Panc1 (cell line): ENCODE measurements at regions not wholly inside any gene's neighbourhood (a gene's known extent, or its start where the extent isn't known, plus 50 kb on each side); places are given as distances from the start of the nearest gene placed in this dataset.

Experiments used
- ATAC-seq: fragments of 200-7000 bp; cut with Tn5 transposase; 2 replicates; pipeline ENCODE4 v1.9.1; 2020; ENCODE audit warnings: mild to moderate bottlenecking, moderate library complexity
- BruUV-seq: library from RNA; stranded (reverse); fragments of 400-500 nt; replicated peaks from 2 replicates; lab custom pipeline; 2021; lab: Mats Ljungman, UMichigan
- CTCF ChIA-PET: fragments of 300-600 bp; sonication (Branson Sonifier 250); formaldehyde crosslinking; loops from one replicate; lab custom pipeline; 2022; ENCODE audit warnings: antibody characterized with exemption; lab: Charles Lee
- POLR2A ChIA-PET: fragments of 300-600 bp; sonication (Branson Sonifier 250); formaldehyde crosslinking; loops from one replicate; lab custom pipeline; 2022; ENCODE audit warnings: antibody characterized with exemption; lab: Charles Lee
- DNase-seq: peaks from one replicate; pipeline ENCODE4 v3.0.0-alpha.2; 2010; ENCODE audit warnings: low read depth, low spot score
- H3K27ac ChIP-seq: 2 replicates; pipeline ENCODE4 v1.5.1; 2011; ENCODE audit warnings: mild to moderate bottlenecking, low read length, inconsistent platforms
- H3K27me3 ChIP-seq: fragments of 200-500 bp; sonication (Bioruptor generic); 2 replicates; pipeline ENCODE4 v1.6.0; 2014; ENCODE audit warnings: low read length, inconsistent platforms; ENCODE audit not compliant: control insufficient read depth, insufficient read depth
- H3K36me3 ChIP-seq: fragments of 200-500 bp; sonication (Bioruptor generic); 2 replicates; pipeline ENCODE4 v1.5.1; 2014; ENCODE audit warnings: inconsistent platforms, mild to moderate bottlenecking, low read length, moderate library complexity; ENCODE audit not compliant: control insufficient read depth, insufficient read depth
- H3K4me1 ChIP-seq: 2 replicates; pipeline ENCODE4 v1.5.1; 2011; ENCODE audit warnings: inconsistent platforms, mild to moderate bottlenecking, low read length, moderate library complexity; ENCODE audit not compliant: control insufficient read depth, insufficient read depth
- H3K4me3 ChIP-seq, 2 experiments: 2 replicates each; pipeline ENCODE4 v1.5.1; 2011 to 2012; ENCODE audit warnings: low read depth in 2 of 2, low read length in 2 of 2, mild to moderate bottlenecking in 2 of 2, inconsistent platforms in 1 of 2, moderate library complexity in 1 of 2
- H3K9me3 ChIP-seq: fragments of 200-500 bp; sonication (Bioruptor generic); 2 replicates; pipeline ENCODE4 v1.5.1; 2014; ENCODE audit warnings: low read depth, mild to moderate bottlenecking, inconsistent platforms, low read length, moderate library complexity; ENCODE audit not compliant: control insufficient read depth, insufficient read depth
- POLR2AphosphoS5 ChIP-seq: IDR thresholded peaks from 2 replicates; pipeline ENCODE4 v1.6.1; 2012; ENCODE audit warnings: mild to moderate bottlenecking, low read depth, low read length, moderate library complexity
- SIN3A ChIP-seq: IDR thresholded peaks from 2 replicates; pipeline ENCODE4 v1.6.1; 2012; ENCODE audit warnings: low read depth, mild to moderate bottlenecking, low read length, moderate library complexity, borderline replicate concordance; ENCODE audit not compliant: insufficient read depth
- TCF7L2 ChIP-seq: IDR thresholded peaks from 2 replicates; pipeline ENCODE4 v1.6.1; 2011; ENCODE audit warnings: mild to moderate bottlenecking, low read depth, low read length, inconsistent platforms
- in situ Hi-C: cut with HindIII; loops from 2 replicates; pipeline ENCODE4 v1.10.0; 2016; ENCODE audit warnings: low sequenced_read_pairs, low pct_unique_long_range_greater_than_20kb
- intact Hi-C: fragments of 100-400 bp; cut with micrococcal nuclease; formaldehyde crosslinking; loops from one replicate; pipeline ENCODE4 v1.10.0; 2022; ENCODE audit not compliant: unreplicated experiment
- TF ChIP-seq, protein P1 (sequence below), 2 experiments: IDR thresholded peaks; 2 replicates each; pipeline ENCODE4 v1.6.1; 2011 to 2012; ENCODE audit warnings: low read depth in 2 of 2, control low read depth in 1 of 2, low read length in 1 of 2, mild to moderate bottlenecking in 1 of 2, moderate library complexity in 1 of 2; ENCODE audit not compliant: insufficient read depth in 1 of 2
- TF ChIP-seq, protein P2 (sequence below): fragments of 450-650 bp; IDR thresholded peaks from 2 replicates; pipeline ENCODE4 v1.5.1; 2017; ENCODE audit warnings: mild to moderate bottlenecking

DNA sequence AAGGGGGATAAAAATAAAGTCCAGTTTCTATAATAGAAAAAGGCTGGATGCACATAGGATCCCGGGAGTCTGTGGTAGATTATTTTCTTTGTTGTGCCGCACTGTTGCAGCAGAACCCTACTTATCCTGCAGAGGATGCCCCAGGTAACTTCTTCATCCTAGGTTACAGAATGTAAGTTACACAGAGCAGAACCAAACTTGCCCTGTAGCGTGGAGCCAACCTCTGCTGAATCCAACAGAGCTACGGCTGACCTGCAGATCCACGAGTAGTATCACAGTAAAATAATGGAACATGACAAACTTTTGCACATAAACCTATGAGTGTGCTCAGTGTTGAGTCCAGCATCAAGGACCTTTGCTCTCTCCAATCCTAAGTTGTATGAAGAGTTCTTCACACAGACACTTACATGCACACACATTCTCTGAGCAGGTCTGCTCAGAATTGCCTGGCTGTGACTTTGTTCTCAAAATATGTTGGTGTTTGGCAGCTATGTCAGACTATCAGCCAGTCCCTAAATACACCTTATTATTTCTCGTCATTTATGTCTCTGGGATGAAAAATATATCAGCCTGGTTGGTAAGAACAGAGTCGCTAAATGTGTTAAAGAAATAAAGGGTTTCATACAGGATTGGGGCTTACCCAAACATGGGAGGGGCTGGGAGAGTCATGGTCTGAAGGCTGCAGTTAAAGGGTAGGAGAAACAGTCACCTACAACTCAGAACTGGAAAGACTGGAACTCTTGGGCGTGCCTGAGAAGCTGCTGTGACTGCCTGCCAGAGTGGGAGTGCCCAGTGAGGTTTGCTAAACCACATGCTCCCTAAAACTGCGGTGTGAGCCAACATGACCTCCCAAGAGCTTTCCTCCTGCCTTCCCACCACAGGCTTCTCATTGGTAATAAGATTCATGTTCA is 165.1 kb upstream of the SLC24A3 start:
- no peaks in the 10 kb centered on the region for H3K36me3 ChIP-seq
- ChIA-PET POLR2A (no interaction called here), CTCF (no interaction called here)
- intact Hi-C loops, result no loop called here
- in situ Hi-C loops, result no loop called here
- H3K4me1 ChIP-seq, result no peaks in the 10 kb centered on the region
- peaks cover 5% of the 10 kb centered on the region for H3K27me3 ChIP-seq
- H3K9me3 ChIP-seq, result no peaks in the 10 kb centered on the region
- no peak overlapping the region for H3K27ac ChIP-seq
- TF ChIP-seq, protein P1, sequence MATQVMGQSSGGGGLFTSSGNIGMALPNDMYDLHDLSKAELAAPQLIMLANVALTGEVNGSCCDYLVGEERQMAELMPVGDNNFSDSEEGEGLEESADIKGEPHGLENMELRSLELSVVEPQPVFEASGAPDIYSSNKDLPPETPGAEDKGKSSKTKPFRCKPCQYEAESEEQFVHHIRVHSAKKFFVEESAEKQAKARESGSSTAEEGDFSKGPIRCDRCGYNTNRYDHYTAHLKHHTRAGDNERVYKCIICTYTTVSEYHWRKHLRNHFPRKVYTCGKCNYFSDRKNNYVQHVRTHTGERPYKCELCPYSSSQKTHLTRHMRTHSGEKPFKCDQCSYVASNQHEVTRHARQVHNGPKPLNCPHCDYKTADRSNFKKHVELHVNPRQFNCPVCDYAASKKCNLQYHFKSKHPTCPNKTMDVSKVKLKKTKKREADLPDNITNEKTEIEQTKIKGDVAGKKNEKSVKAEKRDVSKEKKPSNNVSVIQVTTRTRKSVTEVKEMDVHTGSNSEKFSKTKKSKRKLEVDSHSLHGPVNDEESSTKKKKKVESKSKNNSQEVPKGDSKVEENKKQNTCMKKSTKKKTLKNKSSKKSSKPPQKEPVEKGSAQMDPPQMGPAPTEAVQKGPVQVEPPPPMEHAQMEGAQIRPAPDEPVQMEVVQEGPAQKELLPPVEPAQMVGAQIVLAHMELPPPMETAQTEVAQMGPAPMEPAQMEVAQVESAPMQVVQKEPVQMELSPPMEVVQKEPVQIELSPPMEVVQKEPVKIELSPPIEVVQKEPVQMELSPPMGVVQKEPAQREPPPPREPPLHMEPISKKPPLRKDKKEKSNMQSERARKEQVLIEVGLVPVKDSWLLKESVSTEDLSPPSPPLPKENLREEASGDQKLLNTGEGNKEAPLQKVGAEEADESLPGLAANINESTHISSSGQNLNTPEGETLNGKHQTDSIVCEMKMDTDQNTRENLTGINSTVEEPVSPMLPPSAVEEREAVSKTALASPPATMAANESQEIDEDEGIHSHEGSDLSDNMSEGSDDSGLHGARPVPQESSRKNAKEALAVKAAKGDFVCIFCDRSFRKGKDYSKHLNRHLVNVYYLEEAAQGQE (IDR thresholded peaks at IDR 0.05; ENCODE audit: insufficient read depth in 1 of 2, low read depth in 2 of 2, low read length in 1 of 2), result no peak
- no peak for TF ChIP-seq SIN3A
- TF ChIP-seq, protein P2, sequence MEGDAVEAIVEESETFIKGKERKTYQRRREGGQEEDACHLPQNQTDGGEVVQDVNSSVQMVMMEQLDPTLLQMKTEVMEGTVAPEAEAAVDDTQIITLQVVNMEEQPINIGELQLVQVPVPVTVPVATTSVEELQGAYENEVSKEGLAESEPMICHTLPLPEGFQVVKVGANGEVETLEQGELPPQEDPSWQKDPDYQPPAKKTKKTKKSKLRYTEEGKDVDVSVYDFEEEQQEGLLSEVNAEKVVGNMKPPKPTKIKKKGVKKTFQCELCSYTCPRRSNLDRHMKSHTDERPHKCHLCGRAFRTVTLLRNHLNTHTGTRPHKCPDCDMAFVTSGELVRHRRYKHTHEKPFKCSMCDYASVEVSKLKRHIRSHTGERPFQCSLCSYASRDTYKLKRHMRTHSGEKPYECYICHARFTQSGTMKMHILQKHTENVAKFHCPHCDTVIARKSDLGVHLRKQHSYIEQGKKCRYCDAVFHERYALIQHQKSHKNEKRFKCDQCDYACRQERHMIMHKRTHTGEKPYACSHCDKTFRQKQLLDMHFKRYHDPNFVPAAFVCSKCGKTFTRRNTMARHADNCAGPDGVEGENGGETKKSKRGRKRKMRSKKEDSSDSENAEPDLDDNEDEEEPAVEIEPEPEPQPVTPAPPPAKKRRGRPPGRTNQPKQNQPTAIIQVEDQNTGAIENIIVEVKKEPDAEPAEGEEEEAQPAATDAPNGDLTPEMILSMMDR, result no peak
- TF ChIP-seq TCF7L2, result no peak
- TF ChIP-seq POLR2AphosphoS5, result no peak
- H3K4me3 ChIP-seq, result no peak overlapping the region
- no TSS peak for BruUV-seq
- no peak for ATAC-seq
- no peak for DNase-seq

DNA sequence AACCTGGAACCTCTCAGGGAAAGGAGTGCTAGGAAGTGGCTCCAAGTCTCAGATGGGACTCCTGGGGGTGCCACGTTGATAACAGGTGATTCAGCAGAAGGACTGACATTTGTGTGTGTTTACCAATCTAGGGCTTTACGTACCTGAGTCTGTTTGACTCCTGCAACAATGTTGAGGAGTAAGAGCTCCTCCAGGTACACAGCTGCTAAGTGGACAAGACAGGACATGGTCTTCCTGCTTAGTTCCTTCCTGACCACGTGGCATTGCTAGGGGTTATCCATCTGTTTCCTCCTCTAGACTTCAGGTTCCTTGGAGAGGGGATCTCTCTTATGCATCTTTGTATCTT is 164.5 kb upstream of the SLC24A3 start:
- no peak for DNase-seq
- no peak for ATAC-seq
- TF ChIP-seq SIN3A (no peak), TCF7L2 (no peak), POLR2AphosphoS5 (no peak)
- TF ChIP-seq, protein P1 (IDR thresholded peaks at IDR 0.05; ENCODE audit: insufficient read depth in 1 of 2, low read depth in 2 of 2, low read length in 1 of 2), result no peak
- TF ChIP-seq, protein P2, result no peak
- ChIA-PET POLR2A (no interaction called here), CTCF (no interaction called here)
- Histone ChIP-seq H3K27ac (no peak overlapping the region), H3K27me3 (peaks cover 3% of the 10 kb centered on the region; the same call in 1 of the 2 replicates), H3K4me3 (no peak overlapping the region), H3K4me1 (no peaks in the 10 kb centered on the region), H3K9me3 (no peaks in the 10 kb centered on the region), H3K36me3 (no peaks in the 10 kb centered on the region)
- intact Hi-C loops (no loop called here), in situ Hi-C loops (no loop called here)
- BruUV-seq, result no TSS peak
